GM18861 (cell line): ENCODE measurements at regions not wholly inside any gene's neighbourhood (a gene's known extent, or its start where the extent isn't known, plus 50 kb on each side); places are given as distances from the start of the nearest gene placed in this dataset.
"Not testable (repeated sequence)": the region's sequence is repeated elsewhere in the genome, so short reads cannot be mapped to it uniquely, and the experiment has no call there.

Source experiments
- ATAC-seq: cut with Tn5 transposase; IDR thresholded peaks from one replicate; pipeline ENCODE4 v1.9.1; 2021; ENCODE audit not compliant: unreplicated experiment

DNA sequence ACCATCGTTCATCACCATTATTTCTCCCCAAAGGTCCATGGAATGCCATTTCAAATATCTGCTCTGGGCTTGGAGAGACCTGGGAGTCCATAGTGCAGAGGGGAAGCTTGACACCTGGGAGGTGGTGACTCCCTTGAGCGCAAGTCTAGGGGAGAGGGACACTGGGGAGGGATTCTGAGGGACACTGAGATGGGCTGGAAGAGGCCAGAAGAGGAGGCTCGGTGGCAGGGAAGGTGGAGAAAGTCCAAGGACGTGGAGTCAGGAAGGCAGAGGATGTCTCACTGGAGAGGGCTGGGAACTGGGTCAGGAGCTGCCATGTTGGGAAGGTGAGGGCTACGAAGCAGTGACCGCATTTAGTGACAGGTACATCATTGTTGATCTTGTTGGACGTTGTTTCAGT is 160.3 kb upstream of the MVB12B start:
- ATAC-seq: no peak

DNA sequence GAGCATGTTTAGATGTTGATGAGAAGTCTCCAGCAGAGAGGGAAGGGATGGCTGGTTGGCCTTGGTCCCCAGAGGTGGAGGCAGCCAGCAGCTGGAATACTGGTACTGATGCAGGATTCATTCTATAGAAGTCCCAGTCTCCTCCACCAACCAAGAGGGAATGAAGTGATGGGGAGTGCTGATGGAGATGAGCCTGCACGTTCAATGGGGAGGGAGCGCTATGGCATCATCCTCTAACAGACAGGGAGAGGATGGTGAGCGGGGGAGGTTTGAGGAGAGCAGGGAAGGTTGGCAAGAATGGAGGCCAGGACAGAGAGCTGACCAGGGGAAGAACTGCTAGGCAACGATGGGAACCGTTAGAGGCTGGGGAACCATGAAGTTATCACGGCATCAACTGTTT is 159.8 kb upstream of the MVB12B start:
- ATAC-seq: no peak

DNA sequence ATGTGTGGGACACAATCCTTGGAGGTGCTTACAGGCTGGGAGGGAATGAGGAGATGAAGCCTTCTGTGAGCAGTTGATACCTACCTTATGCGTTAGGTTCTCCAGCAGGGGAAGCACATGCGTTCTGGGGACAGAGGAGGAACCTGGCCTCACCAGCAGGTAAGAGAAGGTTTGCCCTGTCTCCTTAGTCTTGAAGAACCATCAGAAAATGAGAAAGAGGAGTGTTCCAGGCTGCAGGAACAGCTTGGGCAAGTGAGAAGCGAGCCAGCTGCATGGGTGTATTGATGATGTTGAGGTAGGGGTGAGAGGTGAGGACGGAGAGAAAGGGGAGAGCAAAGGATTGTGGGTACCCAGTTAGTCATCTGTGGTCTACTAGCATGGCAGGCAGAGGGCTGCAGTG is 156.9 kb upstream of the MVB12B start:
- ATAC-seq: no peak

DNA sequence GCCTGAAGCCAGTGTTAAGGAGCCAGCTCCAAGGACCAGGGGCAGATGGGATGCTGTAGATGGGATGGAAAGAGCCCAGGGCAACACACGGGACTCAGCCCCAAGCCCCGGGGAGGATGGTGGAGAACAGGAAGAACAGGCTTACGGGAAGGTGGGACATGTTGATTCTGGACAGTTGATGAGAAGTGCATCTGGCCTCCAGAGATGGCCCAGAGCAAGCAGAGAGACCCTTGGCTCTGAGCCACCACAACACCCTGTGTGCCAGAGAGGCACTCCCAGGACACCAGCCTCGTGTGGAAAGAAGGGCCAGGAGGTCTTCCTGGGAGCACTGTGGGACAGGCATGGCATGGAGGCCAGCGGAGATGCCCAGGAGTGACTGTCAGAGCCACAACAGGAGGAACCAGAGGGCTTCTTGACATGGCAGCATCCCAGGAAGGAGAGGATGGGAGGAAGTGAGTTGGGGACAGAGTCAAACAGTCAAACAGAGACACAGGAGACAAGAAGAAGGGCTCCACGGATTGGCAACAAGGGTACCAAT is 156.3 kb upstream of the MVB12B start:
- ATAC-seq: no peak

DNA sequence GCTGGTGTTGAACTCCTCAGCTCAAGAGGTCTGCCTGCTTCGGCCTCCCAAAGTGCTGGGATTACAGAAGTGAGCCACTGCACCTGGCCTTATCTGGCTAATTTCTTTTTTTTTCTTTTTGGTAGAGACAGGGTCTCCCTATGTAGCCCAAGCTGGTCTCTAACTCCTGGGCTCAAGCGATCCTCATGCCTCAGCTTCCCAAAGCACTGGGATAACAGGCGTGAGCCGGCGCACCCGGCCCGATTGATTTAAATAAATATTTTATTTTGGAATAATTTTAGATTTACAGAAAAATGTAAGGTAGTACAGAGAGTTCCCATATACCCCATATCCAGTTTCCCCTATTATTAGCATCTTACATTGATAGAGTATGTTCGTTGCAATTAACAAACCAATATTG is 155.0 kb upstream of the MVB12B start:
- no peak for ATAC-seq

DNA sequence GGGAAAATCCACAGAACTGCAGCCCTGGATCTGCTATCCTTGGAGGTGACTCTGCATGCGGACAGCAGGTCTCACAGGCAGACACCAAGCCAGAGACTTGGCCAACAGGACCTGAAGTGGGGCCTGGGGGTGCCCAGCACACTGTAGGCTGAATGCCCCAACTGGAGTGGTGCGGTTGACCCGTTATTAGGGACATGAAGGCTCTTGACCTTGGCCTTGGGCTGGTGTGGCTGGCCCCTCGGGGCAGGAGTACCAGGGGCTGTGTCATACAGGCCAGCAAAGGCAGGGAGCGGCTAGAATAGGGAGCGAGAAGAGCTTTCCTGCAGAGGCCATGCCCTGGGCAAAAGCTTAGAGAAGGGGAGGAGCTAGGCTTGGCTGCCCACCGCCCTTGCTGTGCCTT is 153.2 kb upstream of the MVB12B start:
- ATAC-seq: no peak

DNA sequence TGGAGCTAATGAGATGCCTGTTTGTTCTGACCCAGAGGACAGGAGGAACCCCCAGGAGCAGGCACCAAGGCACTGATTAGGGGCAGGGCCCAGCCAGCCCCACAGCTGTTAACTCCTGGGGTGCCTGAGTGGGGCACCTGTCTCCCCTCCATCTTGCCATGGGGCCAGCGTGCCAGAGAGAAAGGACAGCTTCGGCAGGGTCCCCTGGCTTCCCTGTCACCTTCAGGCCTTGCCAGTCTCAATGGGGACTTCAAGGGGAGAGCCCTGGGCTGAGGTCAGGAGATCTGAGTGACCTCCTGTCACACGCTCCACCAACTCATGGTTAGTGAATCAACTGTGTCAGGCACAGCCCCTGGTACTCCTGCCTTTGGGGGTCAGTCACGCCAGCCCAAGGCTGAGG is 152.7 kb upstream of the MVB12B start:
- no peak for ATAC-seq

DNA sequence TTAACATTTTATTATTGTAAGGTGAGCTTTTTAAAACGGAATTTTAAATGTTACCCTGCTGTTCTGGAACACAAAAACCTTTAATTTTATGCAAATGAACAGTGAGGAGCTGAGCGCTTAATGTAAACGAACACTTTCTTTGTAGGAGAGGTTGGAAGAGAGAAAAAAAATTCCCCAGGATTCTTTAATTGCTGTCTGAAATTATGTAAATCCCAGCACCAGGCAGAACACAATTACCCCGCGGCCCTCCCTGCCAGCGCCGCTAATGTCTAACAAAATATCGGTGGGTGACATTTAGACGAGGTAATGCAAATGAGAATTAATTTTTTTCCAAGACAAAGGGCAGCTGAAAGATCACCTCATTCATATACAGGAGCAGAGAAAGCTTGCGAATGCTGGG is 143.4 kb upstream of the MVB12B start:
- no peak for ATAC-seq

DNA sequence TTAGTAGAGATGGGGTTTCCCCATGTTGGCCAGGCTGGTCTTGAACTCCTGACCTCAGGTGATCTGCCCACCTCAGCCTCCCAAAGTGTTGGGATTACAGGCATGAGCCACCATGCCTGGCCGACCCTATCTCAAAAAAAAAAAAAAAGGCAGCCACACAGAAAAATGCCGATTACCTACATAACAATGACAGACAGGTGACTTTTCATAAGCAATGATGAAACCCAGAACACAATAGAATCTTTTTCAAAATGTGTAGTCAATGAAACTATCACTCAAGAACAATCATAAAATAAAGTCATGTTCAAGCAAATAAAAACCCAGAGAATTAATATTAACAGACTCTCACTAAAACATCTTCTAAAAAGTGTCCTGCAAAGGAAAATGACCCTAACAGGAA is 135.6 kb upstream of the MVB12B start:
- not testable (repeated sequence) for ATAC-seq

DNA sequence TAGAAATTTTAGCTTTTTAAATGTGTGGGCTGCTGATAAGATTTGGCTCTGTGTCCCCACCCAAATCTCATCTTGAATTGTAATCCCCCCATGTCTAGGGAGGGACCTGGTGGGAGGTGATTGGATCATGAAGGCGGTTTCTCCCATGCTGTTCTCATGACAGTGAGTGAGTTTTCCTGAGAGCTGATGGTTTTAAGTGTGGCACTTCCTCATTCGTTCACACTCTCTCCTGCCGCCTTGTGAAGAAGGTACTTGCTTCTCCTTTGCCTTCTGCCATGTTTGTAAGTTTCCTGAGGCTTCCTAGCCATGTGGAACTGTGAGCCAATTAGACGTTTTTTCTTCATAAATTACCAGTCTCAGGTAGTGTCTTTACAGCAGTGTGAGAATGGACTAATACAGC is 127.8 kb upstream of the MVB12B start:
- no peak for ATAC-seq

DNA sequence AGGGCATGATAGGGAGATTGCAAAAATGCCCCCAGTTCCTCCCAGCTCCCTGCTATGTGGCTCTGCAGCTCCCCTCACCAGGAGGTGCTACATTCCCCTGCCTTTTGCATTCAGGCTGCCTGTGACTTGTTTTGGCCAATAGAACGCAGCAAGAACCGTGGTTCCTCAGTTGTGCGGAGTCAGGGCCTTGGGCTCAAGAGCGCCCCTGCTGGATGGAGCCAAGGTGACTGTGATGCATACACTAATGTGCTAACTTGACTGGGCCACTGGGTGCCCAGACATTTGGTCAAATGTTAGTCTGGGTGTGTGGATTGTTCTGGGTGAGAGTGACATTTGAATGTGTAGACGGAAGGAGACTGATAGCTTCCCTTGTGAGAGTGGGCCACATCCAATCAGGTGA is 123.3 kb upstream of the MVB12B start:
- no peak for ATAC-seq

DNA sequence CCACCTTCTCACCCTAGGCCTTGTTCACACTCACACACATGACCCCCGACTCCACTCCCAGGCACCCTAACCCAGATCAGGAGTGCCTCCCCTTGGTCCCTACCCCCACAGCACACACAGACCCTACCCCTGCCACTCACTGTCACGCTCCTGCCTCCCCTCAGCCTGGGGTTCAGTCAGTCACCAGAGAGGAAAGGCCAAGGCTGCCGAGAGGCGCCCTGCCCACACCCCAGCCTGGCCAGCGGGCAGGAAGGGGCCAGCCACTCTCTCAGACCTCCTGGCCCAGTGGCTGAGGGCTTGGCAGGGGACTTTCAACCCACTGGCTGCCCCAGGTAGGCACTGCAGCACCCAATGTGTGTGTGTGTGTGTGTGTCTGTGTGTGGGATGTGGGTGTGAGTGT is 122.4 kb upstream of the MVB12B start:
- ATAC-seq: no peak

DNA sequence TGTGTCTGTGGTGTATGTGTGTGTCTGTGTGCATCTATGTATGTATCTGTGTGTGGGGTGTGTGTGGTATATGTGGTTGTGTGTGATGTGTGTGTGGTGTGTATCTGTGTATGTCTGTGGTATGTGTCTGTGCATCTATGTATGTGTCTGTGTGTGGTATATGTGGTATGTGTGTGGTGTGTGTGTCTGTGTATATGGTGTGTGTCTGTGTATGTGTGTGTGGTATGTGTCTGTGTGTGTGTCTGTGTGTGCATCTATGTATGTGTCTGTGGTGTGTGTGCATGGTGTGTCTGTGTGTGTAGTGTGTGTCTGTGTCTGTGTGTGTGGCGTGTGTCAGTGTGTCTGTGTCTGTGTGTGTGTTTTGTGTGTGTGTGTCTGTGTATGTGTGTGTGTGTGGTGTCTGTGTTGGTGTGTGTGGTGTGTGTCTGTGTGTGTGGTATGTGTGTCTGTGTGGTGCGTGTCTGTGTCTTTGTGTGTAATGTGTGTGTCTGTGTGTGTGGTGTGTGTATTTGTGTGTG is 121.9 kb upstream of the MVB12B start:
- no peak for ATAC-seq

DNA sequence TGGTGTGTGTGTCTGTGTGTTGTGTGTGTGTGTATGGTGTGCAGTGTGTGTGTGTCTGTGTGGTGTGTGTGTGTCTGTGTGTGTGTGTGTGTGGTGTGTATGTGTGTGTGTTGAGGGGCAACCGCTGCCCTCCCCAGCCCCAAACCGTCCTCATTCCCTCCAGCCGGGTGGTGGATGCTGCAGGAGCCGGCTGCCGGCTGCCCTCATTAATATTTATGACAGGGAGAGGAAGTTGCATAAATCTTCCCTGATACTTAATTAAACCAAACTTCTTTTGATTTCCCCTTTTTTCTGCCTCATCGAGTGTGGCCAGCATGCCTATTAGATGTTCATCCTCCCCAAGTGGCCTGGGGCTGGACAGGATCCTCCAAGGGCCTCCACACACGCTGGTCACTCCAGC is 121.4 kb upstream of the MVB12B start:
- no peak for ATAC-seq

DNA sequence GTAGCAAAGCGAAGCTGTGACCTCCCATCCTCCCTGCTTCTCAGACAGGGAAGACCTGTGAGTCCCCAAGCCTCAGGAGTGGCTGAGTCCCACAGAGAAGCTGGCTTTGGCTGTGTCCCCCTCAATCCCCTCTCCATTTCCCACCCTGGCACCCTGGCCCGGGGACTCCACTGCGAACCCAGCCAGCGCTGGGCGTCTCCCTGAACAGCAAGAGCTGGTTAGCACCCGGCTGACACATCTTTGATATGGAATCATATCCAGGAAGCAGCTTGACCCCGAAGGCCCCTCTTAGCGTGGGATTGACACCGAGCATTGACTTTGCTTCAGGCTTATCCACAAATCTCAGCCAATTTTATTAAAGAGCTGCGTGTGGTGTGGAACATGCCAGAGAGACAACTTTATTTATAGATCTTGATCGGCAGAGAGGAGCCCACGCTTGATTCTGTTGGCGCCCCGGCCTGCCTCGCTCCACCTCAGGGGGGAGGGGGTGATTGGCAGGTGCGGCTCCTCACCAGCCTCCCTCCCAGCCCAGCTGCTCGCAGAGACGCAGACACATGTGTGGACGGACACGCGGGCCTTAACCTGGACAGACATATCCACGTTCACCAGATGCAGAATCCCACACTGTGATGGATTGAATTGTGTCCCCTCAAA is 120.7 kb upstream of the MVB12B start:
- no peak for ATAC-seq

DNA sequence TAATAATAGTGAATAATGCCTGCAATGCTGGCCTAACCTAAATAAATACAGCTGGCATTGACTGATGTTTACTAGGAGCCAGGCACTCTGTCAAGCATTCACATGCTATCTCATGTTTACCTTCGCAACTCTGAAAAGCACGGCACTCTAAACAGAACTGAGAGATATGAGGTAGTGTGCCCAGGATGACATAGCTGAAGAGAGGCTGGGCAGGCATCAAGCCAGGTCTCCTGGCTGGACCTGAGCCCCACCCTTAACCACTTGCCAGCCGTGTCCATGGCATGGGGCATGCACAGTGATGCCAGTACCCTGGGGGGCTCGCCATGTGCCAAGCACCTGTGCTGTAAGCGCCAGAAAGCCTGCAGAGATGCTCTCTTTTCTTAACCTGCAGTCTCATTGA is 119.4 kb upstream of the MVB12B start:
- ATAC-seq: no peak

DNA sequence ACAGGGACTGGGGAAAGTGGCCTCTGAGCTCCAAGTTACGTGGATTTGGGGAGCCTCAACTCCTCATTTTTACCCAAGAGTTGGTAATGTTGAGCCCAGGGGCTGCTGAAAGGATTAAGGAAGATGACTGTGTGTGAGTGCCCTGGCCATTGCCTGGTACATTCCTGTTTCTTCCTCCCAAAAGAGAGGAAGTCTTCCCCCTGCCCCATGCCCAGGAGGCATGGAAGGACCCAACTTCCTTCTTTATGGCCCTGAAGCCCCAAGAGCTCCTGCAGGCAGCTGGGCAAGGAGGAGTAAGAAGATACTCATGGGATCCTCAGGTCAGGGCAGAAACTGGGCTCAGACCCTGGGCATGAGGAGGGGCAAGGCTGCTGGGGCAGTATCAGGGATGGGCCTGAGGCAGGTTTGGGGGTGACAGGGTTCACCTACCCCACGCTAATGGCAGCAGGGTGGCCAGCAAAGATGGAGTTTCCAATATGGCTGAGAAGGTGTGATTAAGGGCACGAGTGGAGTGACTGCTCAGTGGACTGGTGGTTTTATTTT is 118.3 kb upstream of the MVB12B start:
- ATAC-seq: no peak

DNA sequence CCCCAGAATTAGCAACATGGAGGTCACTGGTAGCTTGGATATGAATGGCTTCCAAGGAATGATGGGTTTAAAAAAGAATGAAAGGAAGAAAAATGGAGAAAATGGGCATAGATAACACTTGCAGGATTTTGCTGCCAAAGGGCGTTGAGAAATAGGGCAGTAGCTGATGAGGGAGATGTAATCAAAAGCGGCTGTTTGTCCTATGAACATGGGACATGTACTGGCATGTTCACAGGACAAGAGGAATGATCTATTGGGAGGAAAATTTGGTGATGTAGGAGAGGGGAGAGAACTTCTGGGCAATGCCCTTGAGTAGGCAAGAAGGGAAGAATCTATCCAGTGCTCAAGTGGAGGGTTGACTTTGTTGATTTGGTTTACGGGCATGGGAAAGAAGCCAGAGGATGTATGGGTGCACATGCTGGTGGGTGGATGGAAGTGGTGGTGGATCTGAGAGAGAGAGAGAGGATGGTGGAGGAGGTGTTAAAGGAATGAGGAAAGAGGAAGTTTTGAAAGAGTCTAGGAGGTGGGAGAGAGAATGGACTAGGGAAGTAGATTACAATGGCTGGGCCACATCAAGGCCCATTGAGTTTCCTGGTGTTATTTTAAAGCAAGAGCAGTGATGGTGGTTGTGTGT is 115.1 kb upstream of the MVB12B start:
- ATAC-seq: no peak

DNA sequence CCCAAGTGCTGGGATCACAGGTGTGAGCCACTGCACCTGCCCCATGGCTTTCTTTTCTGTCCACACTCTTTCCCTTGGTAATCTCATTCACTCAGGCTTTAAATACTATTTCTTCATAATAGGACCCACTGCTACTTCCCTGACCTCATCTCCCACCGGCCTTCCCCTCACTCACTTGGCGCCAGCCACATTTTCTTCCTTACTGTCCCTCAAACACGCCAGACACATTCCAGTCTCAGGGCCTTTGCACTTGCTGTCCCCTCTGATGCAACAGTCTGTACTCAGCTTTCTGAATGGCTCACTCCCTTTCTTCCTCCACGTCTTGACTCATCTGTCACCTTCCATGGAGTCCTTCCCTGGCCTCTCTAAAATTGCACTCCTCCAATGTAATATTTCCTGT is 111.1 kb upstream of the MVB12B start:
- ATAC-seq: no peak

DNA sequence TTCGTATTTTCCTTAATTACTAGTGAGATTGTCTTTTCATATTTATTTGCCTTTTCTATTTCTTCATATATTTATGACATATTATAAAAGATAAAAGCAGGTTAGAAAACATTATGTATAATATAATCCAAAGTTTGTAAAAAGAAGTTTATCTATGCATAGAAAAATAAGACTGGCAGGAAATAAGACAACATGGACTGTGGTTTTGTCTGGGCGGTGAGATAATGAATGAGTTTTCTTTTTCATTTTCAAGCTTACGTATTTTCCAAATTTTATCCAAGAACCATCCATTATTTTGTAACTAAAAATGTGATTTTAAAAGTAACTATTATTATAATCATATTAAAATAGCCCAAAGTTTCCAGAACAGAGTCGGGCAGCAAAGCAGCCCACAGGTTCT is 109.8 kb upstream of the MVB12B start:
- no peak for ATAC-seq

DNA sequence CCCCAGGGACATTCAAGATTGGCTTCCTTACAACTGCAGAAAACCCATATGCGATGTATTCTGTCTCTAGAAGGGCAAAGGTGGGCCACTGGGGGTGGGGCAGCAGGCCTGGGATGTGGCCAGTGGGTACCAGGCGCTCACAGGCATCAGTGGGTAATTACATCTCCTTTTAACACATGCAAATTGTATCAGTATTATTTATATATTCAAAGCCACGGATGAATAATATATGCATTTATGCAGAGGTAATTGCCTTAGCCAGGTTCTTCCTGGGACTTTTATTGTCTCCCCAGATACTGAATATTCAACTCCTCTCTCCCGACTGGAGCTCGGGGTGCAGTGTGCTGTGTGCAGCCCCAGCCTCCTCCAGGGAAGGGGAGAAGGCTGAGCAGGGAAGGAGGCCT is 109.4 kb upstream of the MVB12B start:
- ATAC-seq: no peak

DNA sequence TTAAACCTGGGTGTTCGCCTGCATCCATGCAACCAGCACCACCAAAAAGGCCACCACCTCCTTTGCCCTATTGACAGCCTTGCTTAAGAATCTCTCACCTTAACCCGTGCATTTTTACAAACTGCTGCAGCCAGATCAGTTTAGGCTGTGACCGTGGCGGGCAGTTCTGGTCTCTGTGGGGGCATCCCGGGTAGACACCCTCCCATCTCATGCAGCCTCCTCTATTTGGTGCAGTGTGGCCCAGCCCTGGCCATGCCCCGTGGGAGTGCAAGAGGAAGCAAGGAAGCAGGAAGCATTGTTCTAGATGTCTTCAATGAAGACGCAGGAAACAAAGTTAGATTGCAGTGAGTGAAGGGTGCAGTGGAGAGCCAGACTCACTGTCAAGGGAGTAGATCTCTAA is 108.8 kb upstream of the MVB12B start:
- no peak for ATAC-seq
